Thoracic aorta (tissue), 2 donors: ENCODE measurements at regions not wholly inside any gene's neighbourhood (a gene's known extent, or its start where the extent isn't known, plus 50 kb on each side); places are given as distances from the start of the nearest gene placed in this dataset.

Source experiments
- ATAC-seq: fragments of 150-250 bp; one replicate; pipeline ENCODE4 v1.8.0; 2017; ENCODE audit warnings: low read depth; ENCODE audit not compliant: insufficient number of reproducible peaks, low FRiP score
- DNase-seq: peaks from one replicate; pipeline ENCODE4 v3.0.0-alpha.2; 2020; ENCODE audit warnings: low spot score
- H3K27ac ChIP-seq, 2 donors: fragments of 200-600 bp; sonication (generic); 1 replicate in 1 of 2; 2 replicates in 1 of 2; pipeline ENCODE4 v1.5.1; 2016; ENCODE audit warnings: mild to moderate bottlenecking in 2 of 2, moderate library complexity in 2 of 2
- H3K27me3 ChIP-seq: fragments of 200-600 bp; sonication (generic); replicated peaks from 2 replicates; pipeline ENCODE4 v1.6.0; 2016; ENCODE audit warnings: mild to moderate bottlenecking; ENCODE audit not compliant: insufficient read depth
- H3K36me3 ChIP-seq: fragments of 200-600 bp; sonication (generic); one replicate; pipeline ENCODE4 v1.5.1; 2016
- H3K4me1 ChIP-seq, 2 donors: fragments of 200-600 bp; sonication (generic); 1 replicate in 1 of 2; 2 replicates in 1 of 2; pipeline versions ENCODE4 v1.5.1 to v1.6.0; 2016; ENCODE audit warnings: low read depth in 2 of 2, mild to moderate bottlenecking in 1 of 2; ENCODE audit not compliant: control insufficient read depth in 1 of 2
- H3K4me3 ChIP-seq: fragments of 200-600 bp; sonication (generic); 2 replicates; pipeline ENCODE4 v1.5.1; 2016; ENCODE audit warnings: mild to moderate bottlenecking
- H3K9me3 ChIP-seq: fragments of 200-600 bp; sonication (generic); 2 replicates; pipeline ENCODE4 v1.5.1; 2016
- CTCF ChIP-seq: fragments of 200-600 bp; sonication (generic); IDR thresholded peaks from one replicate; pipeline ENCODE4 v1.5.1; 2019; ENCODE audit warnings: antibody characterized with exemption

GRCh38 chr2:128486640-128487375 lies 168.1 kb upstream of the HS6ST1 start:
- no peak for ATAC-seq
- H3K27me3 ChIP-seq = no peaks in the 10 kb centered on the region
- DNase-seq = no peak

GRCh38 chr2:128487650-128488387 lies 169.2 kb upstream of the HS6ST1 start:
- no peaks in the 10 kb centered on the region for H3K27me3 ChIP-seq
- ATAC-seq (no peak), DNase-seq (no peak)
- no peaks in the 10 kb centered on the region for H3K9me3 ChIP-seq
- no peaks in the 10 kb centered on the region for H3K36me3 ChIP-seq
- TF ChIP-seq CTCF = no peak
- no peaks in the 10 kb centered on the region for H3K4me1 ChIP-seq
- no peak overlapping the region for H3K4me3 ChIP-seq
- no peak overlapping the region for H3K27ac ChIP-seq

More at GRCh38 chr2:128486640-128487375, 168.1 kb upstream of the HS6ST1 start:
- no peaks in the 10 kb centered on the region for H3K36me3 ChIP-seq
- no peaks in the 10 kb centered on the region for H3K4me1 ChIP-seq
- no peak overlapping the region for H3K27ac ChIP-seq
- no peak for TF ChIP-seq CTCF
- H3K9me3 ChIP-seq = no peaks in the 10 kb centered on the region
- no peak overlapping the region for H3K4me3 ChIP-seq

- DNase-seq = no peak
- no peaks in the 10 kb centered on the region for H3K9me3 ChIP-seq
- H3K36me3 ChIP-seq = no peaks in the 10 kb centered on the region
- no peaks in the 10 kb centered on the region for H3K27me3 ChIP-seq
- H3K4me3 ChIP-seq = no peak overlapping the region
- H3K27ac ChIP-seq = no peak overlapping the region
- no peaks in the 10 kb centered on the region for H3K4me1 ChIP-seq
- ATAC-seq = no peak
- no peak for TF ChIP-seq CTCF
Measured at GRCh38 chr2:128488434-128488833, 169.8 kb upstream of the HS6ST1 start.

- DNase-seq = no peak
- Histone ChIP-seq H3K36me3 (no peaks in the 10 kb centered on the region), H3K4me1 (peaks cover 0 to 8% of the 10 kb centered on the region in 2 donors), H3K27ac (no peak overlapping the region), H3K27me3 (no peaks in the 10 kb centered on the region), H3K9me3 (no peaks in the 10 kb centered on the region), H3K4me3 (no peak overlapping the region)
- TF ChIP-seq CTCF = no peak
- ATAC-seq = no peak
Measured at GRCh38 chr2:128489526-128490273, 171.0 kb upstream of the HS6ST1 start.

GRCh38 chr2:128490321-128490720 lies 171.7 kb upstream of the HS6ST1 start:
- no peaks in the 10 kb centered on the region for H3K9me3 ChIP-seq
- DNase-seq (no peak), ATAC-seq (no peak)
- peaks cover 0 to 14% of the 10 kb centered on the region in 2 donors for H3K4me1 ChIP-seq
- no peak for TF ChIP-seq CTCF
- no peaks in the 10 kb centered on the region for H3K27me3 ChIP-seq
- H3K4me3 ChIP-seq = no peak overlapping the region
- H3K36me3 ChIP-seq = no peaks in the 10 kb centered on the region
- H3K27ac ChIP-seq = no peak overlapping the region
